ENCODE measurements at regions not wholly inside any gene's neighbourhood (a gene's known extent, or its start where the extent isn't known, plus 50 kb on each side); places are given as distances from the start of the nearest gene placed in this dataset.

DNA sequence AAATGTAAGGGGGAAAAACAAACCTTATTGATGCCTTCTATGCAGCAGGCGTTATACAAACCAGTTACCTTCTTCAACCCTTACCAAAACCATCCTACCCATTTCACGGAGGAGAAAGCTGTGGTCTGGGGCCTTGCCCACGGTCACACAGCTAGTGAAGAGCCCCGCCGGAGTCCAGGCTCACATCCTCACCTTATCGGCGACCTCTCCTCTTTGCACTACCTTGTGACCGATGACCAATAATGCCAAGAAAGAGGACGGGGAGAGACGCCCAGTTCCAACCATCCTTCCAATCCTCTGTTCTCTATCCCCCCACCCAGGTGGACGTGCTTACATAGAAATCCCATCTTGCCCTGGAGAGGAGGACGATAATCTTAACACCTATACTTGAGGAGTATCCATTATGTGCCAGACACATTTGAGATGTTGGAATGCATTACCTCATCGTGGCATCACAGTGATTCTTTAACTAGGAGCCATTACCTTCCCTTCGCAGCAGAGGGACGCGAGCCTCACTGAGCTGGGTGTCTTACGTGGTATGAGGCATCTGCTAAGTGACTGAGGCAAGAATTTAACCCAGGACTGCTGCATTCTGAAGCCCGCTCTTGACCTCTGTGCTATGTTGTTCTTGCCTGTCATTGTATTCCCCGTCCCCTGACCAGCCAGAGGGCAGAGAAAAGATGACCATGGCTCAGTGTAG is 253.7 kb upstream of the B3GAT1 start:
- TF ChIP-seq, protein P1, sequence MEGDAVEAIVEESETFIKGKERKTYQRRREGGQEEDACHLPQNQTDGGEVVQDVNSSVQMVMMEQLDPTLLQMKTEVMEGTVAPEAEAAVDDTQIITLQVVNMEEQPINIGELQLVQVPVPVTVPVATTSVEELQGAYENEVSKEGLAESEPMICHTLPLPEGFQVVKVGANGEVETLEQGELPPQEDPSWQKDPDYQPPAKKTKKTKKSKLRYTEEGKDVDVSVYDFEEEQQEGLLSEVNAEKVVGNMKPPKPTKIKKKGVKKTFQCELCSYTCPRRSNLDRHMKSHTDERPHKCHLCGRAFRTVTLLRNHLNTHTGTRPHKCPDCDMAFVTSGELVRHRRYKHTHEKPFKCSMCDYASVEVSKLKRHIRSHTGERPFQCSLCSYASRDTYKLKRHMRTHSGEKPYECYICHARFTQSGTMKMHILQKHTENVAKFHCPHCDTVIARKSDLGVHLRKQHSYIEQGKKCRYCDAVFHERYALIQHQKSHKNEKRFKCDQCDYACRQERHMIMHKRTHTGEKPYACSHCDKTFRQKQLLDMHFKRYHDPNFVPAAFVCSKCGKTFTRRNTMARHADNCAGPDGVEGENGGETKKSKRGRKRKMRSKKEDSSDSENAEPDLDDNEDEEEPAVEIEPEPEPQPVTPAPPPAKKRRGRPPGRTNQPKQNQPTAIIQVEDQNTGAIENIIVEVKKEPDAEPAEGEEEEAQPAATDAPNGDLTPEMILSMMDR (IDR thresholded peaks at IDR 0.05) = no peak
- no peak for TF ChIP-seq POLR2AphosphoS5 (IDR thresholded peaks at IDR 0.05)
